ENCODE measurements at regions not wholly inside any gene's neighbourhood (a gene's known extent, or its start where the extent isn't known, plus 50 kb on each side); places are given as distances from the start of the nearest gene placed in this dataset.

- ATAC-seq (no peak), DNase-seq (ENCODE audit: missing footprints) (no peak)
- intact Hi-C loops (cut with DNase I): no loop called here
These were observed 585.7 kb upstream of the CA10 start for GRCh38 chr17:52744179-52744578.

GRCh38 chr17:52740006-52740405 is 581.5 kb upstream of the CA10 start:
- ATAC-seq (no peak), DNase-seq (ENCODE audit: missing footprints) (no peak)
- intact Hi-C loops (cut with DNase I): no loop called here

DNA sequence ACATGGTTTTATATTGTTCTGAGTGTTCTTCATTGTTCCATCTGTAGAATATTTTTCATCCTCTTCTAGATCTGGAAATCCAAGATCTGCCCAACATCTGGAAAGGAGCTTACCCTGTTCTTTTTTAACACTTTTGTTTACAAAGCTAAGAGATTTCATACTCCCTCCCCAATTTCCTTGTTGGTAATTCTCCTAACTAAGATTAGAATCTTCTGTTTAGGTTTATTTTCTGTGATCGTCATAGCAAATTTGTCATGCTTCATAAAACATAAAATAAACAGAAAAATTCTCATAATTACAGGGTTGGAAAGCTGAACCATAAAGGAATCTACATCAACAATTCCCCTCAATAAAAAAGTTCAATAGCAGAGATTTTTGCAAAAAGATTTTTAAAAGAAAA is 580.3 kb upstream of the CA10 start:
- ATAC-seq (no peak), DNase-seq (ENCODE audit: missing footprints) (no peak)
- intact Hi-C loops (cut with DNase I): no loop called here

- intact Hi-C loops (cut with DNase I): no loop called here
- no peak for DNase-seq (ENCODE audit: missing footprints)
- ATAC-seq: no peak
These were observed 578.6 kb upstream of the CA10 start for GRCh38 chr17:52737071-52737470.

GRCh38 chr17:52732841-52733240 is 574.3 kb upstream of the CA10 start:
- intact Hi-C loops (cut with DNase I): no loop called here
- ATAC-seq: no peak
- no peak for DNase-seq (ENCODE audit: missing footprints)

DNA sequence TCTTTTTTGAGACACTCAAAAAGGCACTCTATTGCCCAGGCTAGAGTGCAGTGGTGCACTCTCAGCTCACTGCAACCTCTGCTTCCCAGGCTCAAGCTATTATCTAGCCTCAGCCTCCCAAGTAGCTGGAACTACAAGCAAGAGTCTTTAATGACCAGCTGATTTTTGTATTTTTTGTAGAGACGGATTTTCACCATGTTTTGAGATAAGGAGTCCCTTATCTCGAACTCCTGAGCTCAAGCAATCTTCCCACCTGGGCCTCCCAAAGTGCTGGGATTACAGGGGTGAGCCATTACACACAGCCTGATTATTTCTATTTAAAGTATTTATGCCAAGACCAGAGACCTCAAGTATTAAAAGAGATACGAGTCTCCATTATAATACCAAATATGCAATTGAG is 566.1 kb upstream of the CA10 start:
- intact Hi-C loops (cut with DNase I): no loop called here
- DNase-seq (ENCODE audit: missing footprints): no peak
- no peak for ATAC-seq

DNA sequence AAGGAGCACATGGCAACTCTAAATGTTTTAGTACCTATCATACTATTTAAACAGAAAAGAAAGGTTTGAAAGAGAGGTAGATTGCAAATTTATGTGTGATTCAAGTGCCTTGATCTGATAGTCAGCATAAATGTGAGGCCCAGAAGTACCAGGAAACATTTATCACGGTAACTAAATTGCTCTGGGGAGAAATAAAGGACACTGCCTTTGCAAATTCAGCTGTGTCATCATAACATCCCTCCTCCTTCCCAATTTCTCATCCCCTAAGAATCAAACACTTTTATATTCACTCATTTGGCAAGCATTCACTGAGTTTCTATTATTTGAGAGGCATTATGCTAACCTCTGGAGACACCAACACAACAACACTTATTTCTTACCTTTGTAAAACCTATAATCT is 563.4 kb upstream of the CA10 start:
- DNase-seq (ENCODE audit: missing footprints): no peak
- ATAC-seq: no peak
- intact Hi-C loops (cut with DNase I): no loop called here

DNA sequence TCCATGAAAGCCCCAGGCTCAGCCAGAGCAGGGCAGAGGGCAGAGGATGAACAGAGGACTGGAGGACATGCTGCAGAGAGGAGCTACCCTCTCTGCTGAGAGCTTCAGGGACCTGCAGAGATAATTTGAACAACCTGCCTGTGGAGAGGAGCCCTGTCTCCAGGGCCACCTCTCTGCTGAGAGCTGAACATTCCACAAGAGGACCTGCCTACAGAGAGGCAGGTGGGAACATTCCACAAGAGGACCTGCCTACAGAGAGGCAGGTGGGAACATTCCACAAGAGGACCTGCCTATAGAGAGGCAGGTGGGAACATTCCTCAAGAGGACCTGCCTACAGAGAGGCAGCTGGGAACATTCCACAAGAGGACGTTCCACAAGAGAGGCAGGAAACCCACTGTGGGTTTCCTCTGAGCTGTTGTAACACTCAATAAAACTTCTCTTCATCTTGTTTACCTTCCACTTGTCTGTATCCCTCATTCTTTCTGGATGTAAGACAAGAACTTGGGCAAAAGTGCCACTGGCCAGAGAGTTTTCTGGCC is 551.9 kb upstream of the CA10 start:
- intact Hi-C loops (cut with DNase I): no loop called here
- DNase-seq (ENCODE audit: missing footprints): no peak

GRCh38 chr17:52709724-52710123 is 551.2 kb upstream of the CA10 start:
- intact Hi-C loops (cut with DNase I): no loop called here
- DNase-seq (ENCODE audit: missing footprints) (peak; percentile 59), ATAC-seq (no peak)

More for the DNA sequence above, 551.9 kb upstream of the CA10 start:
- no peak for ATAC-seq

DNA sequence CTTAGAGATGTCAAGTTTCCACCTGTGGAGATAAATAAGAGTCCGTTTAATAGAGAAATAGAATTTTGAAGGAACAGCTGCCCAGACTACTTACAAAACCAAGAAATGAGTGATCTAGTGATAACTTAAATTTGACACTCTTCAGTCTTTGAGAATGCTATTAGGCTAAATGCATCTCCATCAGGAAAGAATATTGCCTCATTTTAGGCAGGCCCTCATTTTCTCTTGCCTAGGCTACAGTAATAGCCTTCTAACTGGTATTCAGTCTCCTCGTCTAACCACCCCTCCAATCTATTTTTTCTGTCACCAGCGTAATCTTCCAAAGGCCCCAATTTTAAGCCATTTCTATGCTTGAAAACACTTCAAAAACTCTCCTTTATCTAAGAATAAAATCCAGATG is 537.8 kb upstream of the CA10 start:
- intact Hi-C loops (cut with DNase I): no loop called here
- no peak for ATAC-seq

DNA sequence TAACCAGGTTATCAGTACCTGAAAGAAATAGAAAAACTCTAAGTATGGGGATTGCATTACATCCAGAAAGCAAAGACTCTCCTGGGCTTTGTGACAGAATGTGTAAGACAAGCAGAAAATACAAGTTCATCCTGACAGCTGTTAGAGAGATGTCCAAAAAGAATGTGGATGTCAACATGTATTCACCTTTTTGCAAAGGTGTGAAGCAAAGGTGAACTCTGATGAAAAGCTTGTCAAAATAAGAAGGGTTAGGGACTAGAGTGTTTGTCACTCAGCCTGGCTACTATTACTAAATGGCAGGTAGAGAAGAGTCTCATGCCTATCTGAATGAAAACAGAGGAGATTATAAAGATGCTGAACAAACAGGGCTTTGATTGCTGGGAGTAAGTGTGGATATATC is 527.6 kb upstream of the CA10 start:
- DNase-seq (ENCODE audit: missing footprints) (no peak), ATAC-seq (no peak)
- intact Hi-C loops (cut with DNase I): no loop called here

More for the DNA sequence above, 537.8 kb upstream of the CA10 start:
- DNase-seq (ENCODE audit: missing footprints): no peak

DNA sequence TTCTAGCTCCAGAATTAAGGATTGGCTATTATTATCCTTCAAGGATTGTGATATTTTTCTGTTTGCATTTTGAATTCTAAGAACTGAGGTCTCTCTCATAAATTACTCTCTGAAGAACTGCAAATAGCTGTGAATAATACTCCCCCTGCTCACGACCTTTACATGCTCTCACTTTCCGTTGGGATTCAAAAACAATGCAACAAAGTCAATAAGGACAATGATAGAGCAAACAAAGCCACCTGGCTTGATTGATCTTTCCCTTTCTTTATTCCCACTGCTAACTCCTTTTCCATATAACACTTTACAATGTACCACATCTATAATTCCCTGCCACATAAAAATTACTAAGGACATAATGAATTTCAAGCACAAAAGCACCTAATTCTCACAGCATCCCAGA is 523.0 kb upstream of the CA10 start:
- no peak for ATAC-seq
- intact Hi-C loops (cut with DNase I): no loop called here
- no peak for DNase-seq (ENCODE audit: missing footprints)

DNA sequence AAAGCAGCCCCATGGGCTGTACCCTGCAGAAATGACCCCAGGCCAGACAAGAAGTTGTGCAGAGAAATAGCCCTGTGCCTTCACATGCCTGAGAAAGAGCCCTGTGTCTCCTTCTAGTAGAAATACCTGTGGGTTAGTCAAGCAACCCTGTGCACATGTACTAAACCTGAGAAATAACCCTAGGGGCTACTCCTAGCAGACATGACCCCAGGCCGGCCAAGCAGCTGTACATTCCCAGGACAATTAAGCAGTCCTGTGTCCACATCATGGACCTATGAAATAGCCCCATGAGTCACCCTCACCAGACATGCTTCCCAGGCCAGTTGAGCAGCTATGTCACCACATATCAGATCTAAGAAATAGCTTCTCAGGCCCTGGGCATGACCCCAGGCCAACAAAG is 519.7 kb upstream of the CA10 start:
- ATAC-seq: no peak
- intact Hi-C loops (cut with DNase I): no loop called here
- DNase-seq (ENCODE audit: missing footprints): no peak

GRCh38 chr17:52674686-52675085 is 516.2 kb upstream of the CA10 start:
- ATAC-seq (no peak), DNase-seq (ENCODE audit: missing footprints) (no peak)
- intact Hi-C loops (cut with DNase I): no loop called here

- no peak for ATAC-seq
- intact Hi-C loops (cut with DNase I): no loop called here
- DNase-seq (ENCODE audit: missing footprints): no peak
These were observed 515.3 kb upstream of the CA10 start for GRCh38 chr17:52673791-52674190.

- intact Hi-C loops (cut with DNase I): no loop called here
- DNase-seq (ENCODE audit: missing footprints) (no peak), ATAC-seq (no peak)
These were observed 507.8 kb upstream of the CA10 start for GRCh38 chr17:52666264-52666663.

DNA sequence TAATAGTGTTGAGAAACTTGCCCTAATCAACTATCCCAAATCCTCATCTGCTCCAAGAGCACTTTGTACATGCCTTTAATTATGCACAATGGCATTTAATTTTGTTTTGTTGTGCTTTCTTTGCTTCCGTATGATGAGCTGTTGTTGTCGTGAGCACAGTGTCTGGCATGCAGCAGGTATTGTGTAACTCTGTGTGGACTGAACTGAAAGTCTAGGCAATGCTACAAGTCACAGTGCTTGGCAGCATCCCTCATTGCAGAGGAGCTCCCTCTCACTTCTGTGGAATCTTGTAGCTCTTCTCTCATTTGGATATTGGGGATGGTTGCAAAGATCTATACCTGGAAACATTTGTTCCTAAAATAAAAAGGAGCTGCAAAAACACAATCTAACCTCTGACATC is 502.2 kb upstream of the CA10 start:
- ATAC-seq: peak; percentile 73
- DNase-seq (ENCODE audit: missing footprints): no peak
- intact Hi-C loops (cut with DNase I): no loop called here

GRCh38 chr17:52653014-52653413 is 494.5 kb upstream of the CA10 start:
- intact Hi-C loops (cut with DNase I): no loop called here
- no peak for DNase-seq (ENCODE audit: missing footprints)

DNA sequence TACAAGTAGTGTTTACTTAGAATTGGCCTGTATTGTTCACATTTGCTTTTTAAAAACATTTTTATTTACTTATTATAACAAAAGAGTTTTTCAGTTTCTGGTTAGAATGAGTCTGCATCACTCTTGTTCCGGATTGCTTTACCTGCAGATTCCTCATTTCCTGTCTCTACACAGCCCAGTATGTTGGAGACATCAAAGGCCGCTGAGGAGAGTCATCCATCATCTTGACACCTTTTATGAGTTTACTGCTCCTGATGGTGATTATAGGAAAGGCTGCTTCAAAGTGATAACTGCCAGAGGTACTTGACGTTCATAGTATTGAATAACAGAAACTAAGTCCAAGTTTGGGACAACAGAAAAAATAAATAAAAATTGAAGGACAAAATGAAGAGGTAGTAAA is 490.5 kb upstream of the CA10 start:
- intact Hi-C loops (cut with DNase I): no loop called here
- DNase-seq (ENCODE audit: missing footprints) (no peak), ATAC-seq (no peak)

More at GRCh38 chr17:52653014-52653413, 494.5 kb upstream of the CA10 start:
- no peak for ATAC-seq

- DNase-seq (ENCODE audit: missing footprints) (no peak), ATAC-seq (no peak)
- intact Hi-C loops (cut with DNase I): no loop called here
These were observed 488.9 kb upstream of the CA10 start for GRCh38 chr17:52647411-52647810.

DNA sequence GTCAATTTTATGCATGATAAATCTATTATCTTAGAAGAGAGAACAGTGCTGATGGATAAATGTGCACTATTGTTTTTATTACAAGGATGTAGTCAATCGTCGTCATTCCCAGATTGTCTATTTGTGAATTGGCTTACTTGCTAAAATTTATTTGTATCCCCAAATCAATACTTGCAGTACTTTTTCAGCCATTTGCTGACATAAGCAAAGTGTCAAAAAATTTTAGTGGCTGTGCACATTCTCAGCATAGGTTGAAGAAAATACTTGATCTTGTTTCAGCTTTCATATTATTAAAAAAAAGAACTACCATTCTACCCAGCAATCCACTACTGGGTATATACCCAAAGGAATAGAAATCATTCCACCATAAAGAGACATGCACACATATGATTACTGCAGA is 477.9 kb upstream of the CA10 start:
- intact Hi-C loops (cut with DNase I): no loop called here
- no peak for ATAC-seq
- no peak for DNase-seq (ENCODE audit: missing footprints)

DNA sequence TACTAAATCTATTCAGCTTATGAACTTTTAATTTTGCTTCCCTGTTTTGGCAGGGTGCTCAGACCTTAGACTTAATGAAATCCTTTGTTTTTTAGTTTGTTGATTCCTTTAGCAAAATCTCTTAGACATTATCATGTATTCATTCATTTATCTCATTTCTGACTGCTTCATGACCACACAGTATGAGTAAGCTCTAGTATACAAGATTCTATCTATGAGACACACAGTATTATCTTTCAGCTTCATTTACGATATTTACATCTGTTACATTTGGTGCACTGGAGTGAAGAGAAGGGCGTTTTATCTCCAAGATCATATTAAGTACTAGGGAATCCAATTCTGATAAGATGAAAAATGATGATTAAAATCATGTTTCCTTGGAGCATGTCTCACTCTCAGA is 448.1 kb upstream of the CA10 start:
- no peak for DNase-seq (ENCODE audit: missing footprints)
- intact Hi-C loops (cut with DNase I): no loop called here
- no peak for ATAC-seq

All from Right ventricle myocardium inferior (tissue), 1 donor.